ENCODE measurements at regions not wholly inside any gene's neighbourhood (a gene's known extent, or its start where the extent isn't known, plus 50 kb on each side); places are given as distances from the start of the nearest gene placed in this dataset.

- no TSS peak for BruUV-seq (replicated peaks)
These were observed 581.7 kb upstream of the RIOK2 start for GRCh38 chr5:97764700-97765099.

DNA sequence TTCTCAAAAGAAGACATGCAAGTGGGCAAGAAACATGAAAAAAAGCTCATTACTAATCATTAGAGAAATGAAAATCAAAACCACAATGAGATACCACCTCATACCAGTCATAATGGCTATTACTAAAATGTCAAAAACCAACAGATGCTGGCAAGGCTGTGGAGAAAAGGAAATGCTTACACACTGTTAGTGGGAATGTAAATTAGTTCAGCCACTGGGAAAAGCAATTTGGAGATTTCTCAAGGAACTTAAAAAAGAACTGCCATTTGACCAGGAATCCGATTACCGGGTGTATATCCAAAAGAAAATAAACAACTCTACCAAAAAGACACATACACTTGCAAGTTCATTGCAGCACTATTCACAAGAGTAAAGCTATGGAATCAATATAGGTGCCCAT is 595.4 kb upstream of the RIOK2 start:
- no peak for TF ChIP-seq TCF7L2 (IDR thresholded peaks at IDR 0.05; ENCODE audit: low read depth, low read length)
- no peak for TF ChIP-seq SIN3A (IDR thresholded peaks at IDR 0.05; ENCODE audit: borderline replicate concordance, insufficient read depth, low read depth, low read length)
- no peak for TF ChIP-seq CTCF (IDR thresholded peaks at IDR 0.05)
- TF ChIP-seq POLR2AphosphoS5 (IDR thresholded peaks at IDR 0.05; ENCODE audit: low read depth, low read length), result no peak
- TF ChIP-seq, protein P1, sequence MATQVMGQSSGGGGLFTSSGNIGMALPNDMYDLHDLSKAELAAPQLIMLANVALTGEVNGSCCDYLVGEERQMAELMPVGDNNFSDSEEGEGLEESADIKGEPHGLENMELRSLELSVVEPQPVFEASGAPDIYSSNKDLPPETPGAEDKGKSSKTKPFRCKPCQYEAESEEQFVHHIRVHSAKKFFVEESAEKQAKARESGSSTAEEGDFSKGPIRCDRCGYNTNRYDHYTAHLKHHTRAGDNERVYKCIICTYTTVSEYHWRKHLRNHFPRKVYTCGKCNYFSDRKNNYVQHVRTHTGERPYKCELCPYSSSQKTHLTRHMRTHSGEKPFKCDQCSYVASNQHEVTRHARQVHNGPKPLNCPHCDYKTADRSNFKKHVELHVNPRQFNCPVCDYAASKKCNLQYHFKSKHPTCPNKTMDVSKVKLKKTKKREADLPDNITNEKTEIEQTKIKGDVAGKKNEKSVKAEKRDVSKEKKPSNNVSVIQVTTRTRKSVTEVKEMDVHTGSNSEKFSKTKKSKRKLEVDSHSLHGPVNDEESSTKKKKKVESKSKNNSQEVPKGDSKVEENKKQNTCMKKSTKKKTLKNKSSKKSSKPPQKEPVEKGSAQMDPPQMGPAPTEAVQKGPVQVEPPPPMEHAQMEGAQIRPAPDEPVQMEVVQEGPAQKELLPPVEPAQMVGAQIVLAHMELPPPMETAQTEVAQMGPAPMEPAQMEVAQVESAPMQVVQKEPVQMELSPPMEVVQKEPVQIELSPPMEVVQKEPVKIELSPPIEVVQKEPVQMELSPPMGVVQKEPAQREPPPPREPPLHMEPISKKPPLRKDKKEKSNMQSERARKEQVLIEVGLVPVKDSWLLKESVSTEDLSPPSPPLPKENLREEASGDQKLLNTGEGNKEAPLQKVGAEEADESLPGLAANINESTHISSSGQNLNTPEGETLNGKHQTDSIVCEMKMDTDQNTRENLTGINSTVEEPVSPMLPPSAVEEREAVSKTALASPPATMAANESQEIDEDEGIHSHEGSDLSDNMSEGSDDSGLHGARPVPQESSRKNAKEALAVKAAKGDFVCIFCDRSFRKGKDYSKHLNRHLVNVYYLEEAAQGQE (IDR thresholded peaks at IDR 0.05; ENCODE audit: insufficient read depth in 1 of 2, low read depth in 2 of 2, low read length in 1 of 2), result no peak
- POLR2A ChIA-PET, result no interaction called here
- intact Hi-C loops (cut with micrococcal nuclease; ENCODE audit: unreplicated experiment) (no loop called here), in situ Hi-C loops (cut with HindIII; ENCODE audit: low pct_unique_long_range_greater_than_20kb, low sequenced_read_pairs) (no loop called here)
- DNase-seq (ENCODE audit: low read depth, low spot score) (no peak), ATAC-seq (no peak)
- no peaks in the 10 kb centered on the region for H3K36me3 ChIP-seq (ENCODE audit: control insufficient read depth, insufficient read depth, low read length)
- no peaks in the 10 kb centered on the region for H3K4me1 ChIP-seq (ENCODE audit: control insufficient read depth, insufficient read depth, low read length)
- no peaks in the 10 kb centered on the region for H3K27me3 ChIP-seq (ENCODE audit: control insufficient read depth, insufficient read depth, low read length)
- no peak overlapping the region for H3K27ac ChIP-seq (ENCODE audit: low read length)
- no TSS peak for BruUV-seq (replicated peaks)
- CTCF ChIA-PET, result no interaction called here
- no peak overlapping the region for H3K4me3 ChIP-seq (ENCODE audit: low read depth in 2 of 2, low read length in 2 of 2)
- H3K9me3 ChIP-seq (ENCODE audit: control insufficient read depth, insufficient read depth, low read depth, low read length), result no peaks in the 10 kb centered on the region

More at GRCh38 chr5:97764700-97765099, 581.7 kb upstream of the RIOK2 start:
- TF ChIP-seq POLR2AphosphoS5 (IDR thresholded peaks at IDR 0.05; ENCODE audit: low read depth, low read length) (no peak), SIN3A (IDR thresholded peaks at IDR 0.05; ENCODE audit: borderline replicate concordance, insufficient read depth, low read depth, low read length) (no peak), CTCF (IDR thresholded peaks at IDR 0.05) (no peak), TCF7L2 (IDR thresholded peaks at IDR 0.05; ENCODE audit: low read depth, low read length) (no peak)
- TF ChIP-seq, protein P1 (IDR thresholded peaks at IDR 0.05; ENCODE audit: insufficient read depth in 1 of 2, low read depth in 2 of 2, low read length in 1 of 2), result no peak
- Histone ChIP-seq H3K27me3 (ENCODE audit: control insufficient read depth, insufficient read depth, low read length) (no peaks in the 10 kb centered on the region), H3K9me3 (ENCODE audit: control insufficient read depth, insufficient read depth, low read depth, low read length) (no peaks in the 10 kb centered on the region), H3K27ac (ENCODE audit: low read length) (no peak overlapping the region), H3K4me3 (ENCODE audit: low read depth in 2 of 2, low read length in 2 of 2) (no peak overlapping the region), H3K4me1 (ENCODE audit: control insufficient read depth, insufficient read depth, low read length) (no peaks in the 10 kb centered on the region), H3K36me3 (ENCODE audit: control insufficient read depth, insufficient read depth, low read length) (no peaks in the 10 kb centered on the region)
- ATAC-seq (no peak), DNase-seq (ENCODE audit: low read depth, low spot score) (peak; percentile 55)
- in situ Hi-C loops (cut with HindIII; ENCODE audit: low pct_unique_long_range_greater_than_20kb, low sequenced_read_pairs), result no loop called here
- ChIA-PET CTCF (no interaction called here), POLR2A (no interaction called here)
- intact Hi-C loops (cut with micrococcal nuclease; ENCODE audit: unreplicated experiment), result no loop called here
